HS-27A (cell line): ENCODE measurements at regions not wholly inside any gene's neighbourhood (a gene's known extent, or its start where the extent isn't known, plus 50 kb on each side); places are given as distances from the start of the nearest gene placed in this dataset.
"Not testable (repeated sequence)": the region's sequence is repeated elsewhere in the genome, so short reads cannot be mapped to it uniquely, and the experiment has no call there.

Experiments used
- DNase-seq: peaks from one replicate; pipeline ENCODE4 v3.0.0-alpha.2; 2012; ENCODE audit warnings: low read depth, missing footprints

- not testable (repeated sequence) for DNase-seq
These were observed 57.0 kb upstream of the NEUROD1 start for GRCh38 chr2:181737302-181737701.

GRCh38 chr2:181738074-181738473 is 57.8 kb upstream of the NEUROD1 start:
- no peak for DNase-seq

GRCh38 chr2:181738563-181738962 is 58.2 kb upstream of the NEUROD1 start:
- DNase-seq = no peak

- no peak for DNase-seq
These were observed 61.4 kb upstream of the NEUROD1 start for GRCh38 chr2:181741756-181742155.

GRCh38 chr2:181742361-181742760 is 62.0 kb upstream of the NEUROD1 start:
- DNase-seq = no peak

- DNase-seq = no peak
These were observed 62.8 kb upstream of the NEUROD1 start for GRCh38 chr2:181742922-181743722.

- DNase-seq = no peak
These were observed 63.4 kb upstream of the NEUROD1 start for GRCh38 chr2:181743723-181744031.

- no peak for DNase-seq
These were observed 65.7 kb upstream of the NEUROD1 start for GRCh38 chr2:181745796-181746540.

GRCh38 chr2:181746844-181747243 is 66.5 kb upstream of the NEUROD1 start:
- DNase-seq = no peak

- DNase-seq = no peak
These were observed 70.0 kb upstream of the NEUROD1 start for GRCh38 chr2:181750305-181750704.

- DNase-seq = no peak
These were observed 71.1 kb upstream of the NEUROD1 start for GRCh38 chr2:181751266-181752030.

GRCh38 chr2:181752301-181752700 is 72.0 kb upstream of the NEUROD1 start:
- DNase-seq = no peak

GRCh38 chr2:181753686-181754085 is 73.4 kb upstream of the NEUROD1 start:
- DNase-seq = no peak

GRCh38 chr2:181754105-181754504 is 73.8 kb upstream of the NEUROD1 start:
- no peak for DNase-seq

- DNase-seq = no peak
These were observed 74.9 kb upstream of the NEUROD1 start for GRCh38 chr2:181755181-181755580.

- DNase-seq = no peak
These were observed 80.2 kb upstream of the NEUROD1 start for GRCh38 chr2:181760521-181760920.

GRCh38 chr2:181761175-181761574 is 80.9 kb upstream of the NEUROD1 start:
- no peak for DNase-seq

- DNase-seq = no peak
These were observed 81.7 kb upstream of the NEUROD1 start for GRCh38 chr2:181762000-181762399.

GRCh38 chr2:181762848-181763247 is 82.5 kb upstream of the NEUROD1 start:
- no peak for DNase-seq

- no peak for DNase-seq
These were observed 83.1 kb upstream of the NEUROD1 start for GRCh38 chr2:181763423-181763822.

- DNase-seq = no peak
These were observed 84.0 kb upstream of the NEUROD1 start for GRCh38 chr2:181764095-181764963.

- DNase-seq = no peak
These were observed 85.8 kb upstream of the NEUROD1 start for GRCh38 chr2:181766129-181766528.
